K562 (cell line): ENCODE measurements at regions not wholly inside any gene's neighbourhood (a gene's known extent, or its start where the extent isn't known, plus 50 kb on each side); places are given as distances from the start of the nearest gene placed in this dataset.

Source experiments
- CTCF ChIP-seq, 3 experiments: IDR thresholded peaks in 2 of 3; conservative IDR thresholded peaks in 1 of 3; 2 replicates each; pipeline ENCODE4 v1.5.1; 2011 to 2012; ENCODE audit warnings: low read length in 3 of 3, mild to moderate bottlenecking in 3 of 3, control low read depth in 2 of 3, improper control_type of control experiment in 1 of 3, inconsistent platforms in 1 of 3, low read depth in 1 of 3, mixed read lengths in 1 of 3, moderate library complexity in 1 of 3; ENCODE audit not compliant: insufficient read depth in 2 of 3
- DPF2 ChIP-seq: fragments of 450-650 bp; IDR thresholded peaks from 2 replicates; pipeline ENCODE4 v1.6.1; 2016
- ELF4 ChIP-seq: fragments of 450-650 bp; formaldehyde crosslinking; IDR thresholded peaks from 2 replicates; pipeline ENCODE4 v1.4.0; 2022; ENCODE audit warnings: missing genetic modification characterization
- ERF ChIP-seq: fragments of 450-650 bp; formaldehyde crosslinking; IDR thresholded peaks from 2 replicates; pipeline ENCODE4 v1.4.0; 2020; ENCODE audit warnings: mild to moderate bottlenecking, mixed read lengths
- FOS ChIP-seq: IDR thresholded peaks from 3 replicates; pipeline ENCODE4 v1.6.1; 2011; ENCODE audit not compliant: insufficient read length; ENCODE audit errors: extremely low read depth
- MCM3 ChIP-seq: fragments of 450-650 bp; IDR thresholded peaks from 2 replicates; pipeline ENCODE4 v1.6.1; 2016
- NBN ChIP-seq: fragments of 450-650 bp; IDR thresholded peaks from 2 replicates; pipeline ENCODE4 v1.6.1; 2016; ENCODE audit warnings: low read depth, mild to moderate bottlenecking

- TF ChIP-seq NBN (no peak), DPF2 (no peak), FOS (no peak), MCM3 (no peak), ELF4 (CRISPR knock-in tag) (no peak), ERF (no peak), CTCF (IDR thresholded peaks at IDR 0.05 in 2 of 3, conservative IDR thresholded peaks at IDR 0.05 in 1 of 3; ENCODE audit: insufficient read depth in 2 of 3, low read depth in 1 of 3, low read length in 3 of 3) (no peak)
Measured at GRCh38 chr2:16192416-16193216, 252.3 kb downstream of the MYCN start.
